AG04449 (cell line): ENCODE measurements at regions not wholly inside any gene's neighbourhood (a gene's known extent, or its start where the extent isn't known, plus 50 kb on each side); places are given as distances from the start of the nearest gene placed in this dataset.

Source experiments
- CTCF ChIA-PET: fragments of 350-600 bp; formaldehyde crosslinking; extraction: SDS; loops from one replicate; lab custom pipeline; 2021; ENCODE audit warnings: antibody characterized with exemption; lab: Yijun Ruan, JAX
- POLR2A ChIA-PET: fragments of 400-600, 350-600 bp; formaldehyde crosslinking; extraction: SDS; loops from one replicate; lab custom pipeline; 2020; ENCODE audit warnings: antibody characterized with exemption, inconsistent platforms; lab: Yijun Ruan, JAX
- DNase-seq: peaks from one replicate; pipeline ENCODE4 v3.0.0-alpha.2; 2010; ENCODE audit warnings: low read depth, low spot score
- H3K4me3 ChIP-seq: 2 replicates; pipeline ENCODE4 v1.5.1; 2011; ENCODE audit warnings: low read depth, mild to moderate bottlenecking, control low read depth, low read length
- TF ChIP-seq, protein P1 (sequence below): IDR thresholded peaks from one replicate; pipeline ENCODE4 v1.5.1; 2011; ENCODE audit warnings: mild to moderate bottlenecking, moderate library complexity, low read length, control low read depth, inconsistent platforms; ENCODE audit not compliant: insufficient read depth; ENCODE audit errors: missing control alignments

DNA sequence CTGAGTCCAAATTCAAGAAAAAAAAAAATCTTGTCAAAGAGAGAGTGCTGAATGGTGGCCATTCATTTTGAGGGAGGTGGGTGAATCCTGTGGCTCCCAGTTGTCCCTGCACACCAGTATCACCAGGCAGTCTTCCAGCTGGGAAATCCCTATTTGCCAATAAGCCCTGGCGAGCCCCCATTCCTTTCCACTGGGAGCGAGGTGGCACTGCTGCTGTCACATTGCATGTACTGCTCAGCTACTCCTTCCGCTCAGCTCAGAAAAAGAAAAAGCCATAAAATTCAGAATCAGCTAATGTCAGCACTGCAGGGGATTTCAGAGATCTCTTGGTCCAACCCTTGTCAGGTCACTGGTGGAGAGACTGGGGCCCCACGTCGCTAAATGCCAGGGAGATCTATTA is 298.5 kb downstream of the OMA1 start:
- POLR2A ChIA-PET, result no interaction called here
- no peak for DNase-seq
- CTCF ChIA-PET, result no interaction called here
- H3K4me3 ChIP-seq, result no peak overlapping the region
- TF ChIP-seq, protein P1, sequence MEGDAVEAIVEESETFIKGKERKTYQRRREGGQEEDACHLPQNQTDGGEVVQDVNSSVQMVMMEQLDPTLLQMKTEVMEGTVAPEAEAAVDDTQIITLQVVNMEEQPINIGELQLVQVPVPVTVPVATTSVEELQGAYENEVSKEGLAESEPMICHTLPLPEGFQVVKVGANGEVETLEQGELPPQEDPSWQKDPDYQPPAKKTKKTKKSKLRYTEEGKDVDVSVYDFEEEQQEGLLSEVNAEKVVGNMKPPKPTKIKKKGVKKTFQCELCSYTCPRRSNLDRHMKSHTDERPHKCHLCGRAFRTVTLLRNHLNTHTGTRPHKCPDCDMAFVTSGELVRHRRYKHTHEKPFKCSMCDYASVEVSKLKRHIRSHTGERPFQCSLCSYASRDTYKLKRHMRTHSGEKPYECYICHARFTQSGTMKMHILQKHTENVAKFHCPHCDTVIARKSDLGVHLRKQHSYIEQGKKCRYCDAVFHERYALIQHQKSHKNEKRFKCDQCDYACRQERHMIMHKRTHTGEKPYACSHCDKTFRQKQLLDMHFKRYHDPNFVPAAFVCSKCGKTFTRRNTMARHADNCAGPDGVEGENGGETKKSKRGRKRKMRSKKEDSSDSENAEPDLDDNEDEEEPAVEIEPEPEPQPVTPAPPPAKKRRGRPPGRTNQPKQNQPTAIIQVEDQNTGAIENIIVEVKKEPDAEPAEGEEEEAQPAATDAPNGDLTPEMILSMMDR, result no peak

DNA sequence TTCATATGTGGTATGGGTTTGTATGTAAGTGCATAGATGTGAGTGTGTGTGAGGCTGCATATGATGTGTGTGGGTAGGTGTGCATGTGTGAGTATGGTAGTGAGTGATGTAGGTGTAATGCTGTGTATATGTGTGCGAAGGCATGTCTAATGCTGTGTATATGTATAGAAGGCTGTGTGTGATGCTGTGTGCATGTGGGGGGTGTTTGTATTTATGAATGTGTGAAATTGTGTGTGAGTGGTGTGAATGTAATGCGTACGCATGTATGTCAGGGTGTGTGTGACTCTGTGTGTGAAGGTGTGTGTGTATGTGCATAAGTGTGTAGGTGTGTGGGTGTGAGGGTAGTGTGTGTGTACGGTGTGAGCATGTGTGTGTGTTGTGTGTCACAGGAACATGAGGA is 300.0 kb downstream of the OMA1 start:
- DNase-seq, result no peak
- TF ChIP-seq, protein P1, result no peak
- ChIA-PET CTCF (no interaction called here), POLR2A (no interaction called here)
- H3K4me3 ChIP-seq, result no peak overlapping the region

DNA sequence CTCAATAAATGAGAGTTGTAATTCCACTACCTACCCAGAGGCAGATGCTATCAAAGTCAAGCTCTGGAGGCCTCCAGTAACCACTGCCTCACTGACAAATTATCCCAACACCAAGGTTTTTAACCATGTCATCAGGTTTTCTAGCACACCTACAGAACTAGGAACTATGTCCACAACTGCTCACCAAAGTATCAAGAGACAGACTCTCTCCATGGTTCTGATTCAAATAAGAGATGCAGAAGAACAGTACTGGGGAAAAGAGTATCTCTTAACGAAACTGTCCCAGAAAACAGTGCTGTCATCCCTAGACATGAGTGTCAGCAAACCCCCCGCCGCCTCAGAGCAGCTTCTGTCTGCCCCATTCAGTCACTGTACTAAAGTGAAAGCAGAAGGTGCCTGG is 301.7 kb downstream of the OMA1 start:
- DNase-seq, result no peak
- CTCF ChIA-PET, result no interaction called here
- TF ChIP-seq, protein P1, result no peak
- H3K4me3 ChIP-seq, result no peak overlapping the region
- POLR2A ChIA-PET, result no interaction called here

DNA sequence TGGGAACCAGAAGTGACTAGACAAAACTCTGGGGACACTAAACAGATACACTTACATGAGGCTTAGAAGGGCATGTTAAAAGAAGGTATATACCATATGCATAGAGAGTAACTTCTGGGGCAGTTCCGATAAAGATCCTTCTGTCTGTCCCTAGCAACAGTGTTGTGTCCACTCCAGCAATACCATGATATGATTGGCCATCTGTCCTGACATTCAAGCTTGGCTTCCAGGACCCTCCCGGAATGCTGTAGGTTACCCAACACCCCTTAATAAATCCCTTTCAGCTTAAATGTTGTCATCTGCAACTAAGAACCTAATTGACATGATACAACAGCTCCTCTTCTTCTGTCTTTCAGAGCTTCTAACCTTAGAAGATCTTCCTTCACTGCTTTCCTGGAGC is 307.7 kb downstream of the OMA1 start:
- no peak for DNase-seq
- H3K4me3 ChIP-seq, result no peak overlapping the region
- POLR2A ChIA-PET, result no interaction called here
- CTCF ChIA-PET, result no interaction called here
- TF ChIP-seq, protein P1, result no peak

DNA sequence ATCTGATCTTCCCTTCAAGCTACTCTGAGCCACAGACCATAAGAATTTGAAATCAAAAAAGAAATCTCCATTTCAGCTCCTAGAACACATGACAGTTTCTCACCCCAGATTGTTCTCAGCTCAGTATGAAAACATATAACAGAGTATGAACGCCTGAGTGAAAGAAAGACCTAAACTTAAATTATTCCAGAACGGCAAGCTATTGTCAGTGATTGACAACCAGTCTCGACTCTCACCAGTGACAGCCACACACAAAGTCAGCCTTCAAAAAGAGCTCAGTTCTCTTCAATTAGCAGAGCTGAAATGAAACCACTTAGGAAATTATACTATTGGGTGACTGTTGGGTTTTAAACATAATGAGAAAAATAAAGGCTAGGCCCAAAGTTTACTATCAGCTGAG is 312.8 kb downstream of the OMA1 start:
- no peak for DNase-seq
- ChIA-PET POLR2A (no interaction called here), CTCF (no interaction called here)
- TF ChIP-seq, protein P1, result no peak
- H3K4me3 ChIP-seq, result no peak overlapping the region

DNA sequence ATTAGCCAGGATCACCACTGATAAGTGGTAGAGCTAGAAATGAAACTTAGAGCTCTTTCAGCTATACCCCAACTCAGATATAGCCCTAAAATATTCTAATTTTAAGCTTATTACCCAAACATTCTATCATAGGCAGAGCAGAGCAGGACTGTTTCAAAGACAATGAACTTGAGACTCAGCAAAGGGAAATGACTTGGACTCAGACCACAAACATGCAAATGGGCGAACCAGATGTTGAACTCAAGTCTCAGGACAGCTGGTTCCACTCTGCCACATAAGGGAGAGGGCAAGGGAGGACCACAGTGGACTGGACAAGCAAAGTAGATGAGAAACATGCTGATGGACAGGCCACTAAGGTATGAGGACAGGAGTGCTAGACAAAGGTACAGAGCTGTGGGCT is 315.3 kb downstream of the OMA1 start:
- TF ChIP-seq, protein P1, result no peak
- ChIA-PET POLR2A (no interaction called here), CTCF (no interaction called here)
- H3K4me3 ChIP-seq, result no peak overlapping the region
- DNase-seq, result no peak
